Stimulated activated CD8-positive, alpha-beta memory T cell treated with anti-CD3 and anti-CD28 coated beads, Interleukin-15, amount 100 ng/mL, for 48 hours (primary cell): ENCODE measurements at regions not wholly inside any gene's neighbourhood (a gene's known extent, or its start where the extent isn't known, plus 50 kb on each side); places are given as distances from the start of the nearest gene placed in this dataset.
"Not testable (repeated sequence)": the region's sequence is repeated elsewhere in the genome, so short reads cannot be mapped to it uniquely, and the experiment has no call there.

Source experiments
- DNase-seq, 2 donors: peaks; one replicate each; pipeline ENCODE4 v3.0.0-alpha.2; 2020; ENCODE audit warnings: low read depth in 2 of 2

GRCh38 chr3:16708285-16708684 is 103.1 kb upstream of the DAZL start:
- no peak for DNase-seq

- not testable (repeated sequence) for DNase-seq
Measured at GRCh38 chr3:16711691-16712090, 106.5 kb upstream of the DAZL start.

- no peak for DNase-seq
Measured at GRCh38 chr3:16715281-16715680, 110.1 kb upstream of the DAZL start.

- DNase-seq: no peak
Measured at GRCh38 chr3:16719426-16719825, 114.2 kb upstream of the DAZL start.

- no peak for DNase-seq
Measured at GRCh38 chr3:16720367-16720940, 115.2 kb upstream of the DAZL start.

GRCh38 chr3:16721494-16721893 is 116.3 kb upstream of the DAZL start:
- DNase-seq: no peak

- DNase-seq: no peak
Measured at GRCh38 chr3:16723978-16724377, 118.8 kb upstream of the DAZL start.

GRCh38 chr3:16724487-16724886 is 119.3 kb upstream of the DAZL start:
- DNase-seq: no peak

- no peak for DNase-seq
Measured at GRCh38 chr3:16725972-16726371, 120.7 kb upstream of the DAZL start.

GRCh38 chr3:16728770-16729745 is 123.8 kb upstream of the DAZL start:
- DNase-seq: no peak

GRCh38 chr3:16738451-16738850 is 133.2 kb upstream of the DAZL start:
- no peak for DNase-seq

GRCh38 chr3:16739541-16740105 is 134.4 kb upstream of the DAZL start:
- no peak for DNase-seq

- DNase-seq: no peak
Measured at GRCh38 chr3:16740515-16740914, 135.3 kb upstream of the DAZL start.

- DNase-seq: peak; percentile 30 to 33
Measured at GRCh38 chr3:16741103-16741758, 136.0 kb upstream of the DAZL start.

GRCh38 chr3:16741890-16742289 is 136.7 kb upstream of the DAZL start:
- DNase-seq: peak; percentile 3 to 11

GRCh38 chr3:16743276-16743675 is 138.1 kb upstream of the DAZL start:
- DNase-seq: no peak

GRCh38 chr3:16759227-16759903 is 125.4 kb upstream of the PLCL2 start:
- no peak for DNase-seq

GRCh38 chr3:16761571-16761970 is 123.2 kb upstream of the PLCL2 start:
- no peak for DNase-seq

- no peak for DNase-seq
Measured at GRCh38 chr3:16765661-16766060, 119.1 kb upstream of the PLCL2 start.

GRCh38 chr3:16767006-16767405 is 117.7 kb upstream of the PLCL2 start:
- DNase-seq: no peak

GRCh38 chr3:16768014-16768413 is 116.7 kb upstream of the PLCL2 start:
- DNase-seq: no peak

GRCh38 chr3:16768956-16769355 is 115.8 kb upstream of the PLCL2 start:
- DNase-seq: no peak
